Nephron (organoid): ENCODE measurements at regions not wholly inside any gene's neighbourhood (a gene's known extent, or its start where the extent isn't known, plus 50 kb on each side); places are given as distances from the start of the nearest gene placed in this dataset.
"Not testable (repeated sequence)": the region's sequence is repeated elsewhere in the genome, so short reads cannot be mapped to it uniquely, and the experiment has no call there.

Experiments used
- H3K27ac Mint-ChIP-seq, 3 experiments: 2 replicates each; pipeline ENCODE4 v1.8.0; 2020; ENCODE audit warnings: mixed read lengths in 3 of 3, mild to moderate bottlenecking in 2 of 3, moderate library complexity in 1 of 3
- H3K27me3 Mint-ChIP-seq: 2 replicates; pipeline ENCODE4 v1.8.0; 2021; ENCODE audit warnings: low read depth, mild to moderate bottlenecking, moderate library complexity, mixed read lengths
- H3K36me3 Mint-ChIP-seq: 2 replicates; pipeline ENCODE4 v1.8.0; 2020; ENCODE audit warnings: low read depth, mixed read lengths
- H3K4me1 Mint-ChIP-seq: 2 replicates; pipeline ENCODE4 v1.8.0; 2020; ENCODE audit warnings: mixed read lengths
- H3K4me3 Mint-ChIP-seq, 3 experiments: 2 replicates each; pipeline ENCODE4 v1.8.0; 2020; ENCODE audit warnings: mild to moderate bottlenecking in 3 of 3, mixed read lengths in 3 of 3, moderate library complexity in 2 of 3
- H3K9me3 Mint-ChIP-seq: 2 replicates; pipeline ENCODE4 v1.8.0; 2020; ENCODE audit warnings: mixed read lengths
- CTCF ChIP-seq, 3 experiments: fragments of 200-600 bp; sonication (generic); IDR thresholded peaks; one replicate each; pipeline ENCODE4 v1.5.0; 2021; ENCODE audit warnings: antibody characterized with exemption in 3 of 3; ENCODE audit not compliant: unreplicated experiment in 3 of 3

- Mint-ChIP-seq H3K4me3 (no peak overlapping the region), H3K27ac (no peak overlapping the region), H3K36me3 (no peaks in the 10 kb centered on the region), H3K9me3 (no peaks in the 10 kb centered on the region), H3K27me3 (peaks cover 10% of the 10 kb centered on the region), H3K4me1 (no peaks in the 10 kb centered on the region)
- TF ChIP-seq CTCF (IDR thresholded peaks at IDR 0.05; ENCODE audit: unreplicated experiment in 3 of 3) = no peak
These were observed 79.4 kb upstream of the PROKR2 start for GRCh38 chr20:5395932-5396727.

DNA sequence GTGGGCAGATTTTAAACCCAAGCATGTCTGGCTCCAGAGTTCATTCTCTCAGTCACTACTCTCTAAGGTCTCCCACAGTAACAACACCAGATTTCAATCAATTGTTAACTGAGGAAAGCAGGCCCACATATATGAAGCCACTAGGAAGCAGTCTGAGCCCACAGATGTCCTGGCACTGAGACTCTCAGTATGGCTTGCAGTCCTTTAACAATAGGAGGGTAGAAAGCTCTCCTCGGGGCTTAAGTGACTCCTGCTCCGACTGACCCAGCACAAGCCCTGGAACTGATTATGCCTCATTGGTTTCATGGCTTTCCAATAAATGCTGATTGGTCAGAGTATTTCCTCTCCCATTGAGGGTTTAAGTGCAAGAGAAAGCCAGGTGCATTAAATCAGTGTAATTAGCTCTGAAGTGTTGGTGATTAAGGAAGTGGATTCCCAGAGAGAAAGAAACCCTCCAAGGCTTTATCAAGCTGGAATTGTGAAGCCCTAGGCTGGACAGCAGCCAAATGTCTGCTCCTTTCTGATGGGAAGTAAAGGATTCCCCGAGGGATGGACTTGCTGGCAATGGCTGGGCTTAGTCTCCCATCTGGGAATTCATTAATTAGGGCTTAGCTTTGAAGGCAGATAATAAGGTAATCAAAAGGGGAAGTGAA is 76.6 kb upstream of the PROKR2 start:
- Mint-ChIP-seq H3K4me3 (no peak overlapping the region), H3K4me1 (no peaks in the 10 kb centered on the region), H3K27me3 (peaks cover 15% of the 10 kb centered on the region), H3K36me3 (no peaks in the 10 kb centered on the region), H3K27ac (no peak overlapping the region), H3K9me3 (no peaks in the 10 kb centered on the region)
- TF ChIP-seq CTCF (IDR thresholded peaks at IDR 0.05; ENCODE audit: unreplicated experiment in 3 of 3) = no peak

DNA sequence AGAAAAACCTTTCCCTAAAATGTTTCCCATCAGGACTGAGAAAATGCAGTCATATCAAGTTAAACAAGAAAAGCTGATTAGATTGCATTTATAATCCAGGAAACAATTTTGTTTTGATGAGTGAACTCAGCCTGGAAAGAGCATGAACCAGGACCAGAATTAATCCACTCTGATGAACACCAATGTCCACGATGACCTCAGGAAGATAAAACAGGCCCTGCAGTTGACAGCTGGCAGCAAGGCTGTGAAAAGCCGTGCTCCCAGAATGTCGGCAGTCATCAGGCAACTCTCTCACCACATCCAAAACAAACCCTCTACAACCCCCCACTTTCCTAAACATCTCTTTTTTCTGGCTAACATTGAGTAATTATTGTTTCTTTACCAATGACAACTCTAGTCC is 74.0 kb upstream of the PROKR2 start:
- Mint-ChIP-seq H3K4me3 (no peak overlapping the region), H3K9me3 (no peaks in the 10 kb centered on the region), H3K27me3 (peaks cover 15% of the 10 kb centered on the region), H3K27ac (no peak overlapping the region), H3K36me3 (no peaks in the 10 kb centered on the region), H3K4me1 (no peaks in the 10 kb centered on the region)
- no peak for TF ChIP-seq CTCF (IDR thresholded peaks at IDR 0.05; ENCODE audit: unreplicated experiment in 3 of 3)

GRCh38 chr20:5386846-5387245 is 70.1 kb upstream of the PROKR2 start:
- peaks cover 13% of the 10 kb centered on the region for H3K27me3 Mint-ChIP-seq
- H3K4me1 Mint-ChIP-seq, H3K4me3 Mint-ChIP-seq, H3K9me3 Mint-ChIP-seq, H3K36me3 Mint-ChIP-seq, H3K27ac Mint-ChIP-seq: not testable (repeated sequence)

- H3K36me3 Mint-ChIP-seq, H3K27me3 Mint-ChIP-seq, H3K4me1 Mint-ChIP-seq, H3K9me3 Mint-ChIP-seq, H3K27ac Mint-ChIP-seq, H3K4me3 Mint-ChIP-seq: not testable (repeated sequence)
These were observed 64.8 kb upstream of the PROKR2 start for GRCh38 chr20:5381527-5381926.

DNA sequence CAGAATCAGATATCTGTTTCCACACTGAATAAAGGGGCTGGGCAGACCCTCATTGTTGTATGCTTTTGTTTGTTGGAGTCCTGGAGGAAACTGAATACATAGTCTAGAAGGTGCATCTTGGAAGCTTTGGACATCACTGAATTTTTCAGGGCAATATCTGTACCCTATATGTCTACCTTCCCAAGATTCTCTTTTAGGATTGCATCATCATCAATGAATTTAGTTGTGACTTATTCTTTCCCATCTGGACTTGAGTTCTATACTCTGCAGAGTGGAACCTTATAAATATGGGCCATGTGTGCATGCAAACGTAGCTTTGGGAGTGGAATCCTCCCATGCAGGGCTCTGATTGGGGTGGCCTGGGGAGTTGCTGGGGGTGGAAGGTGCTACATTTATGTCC is 60.7 kb upstream of the PROKR2 start:
- H3K9me3 Mint-ChIP-seq = no peaks in the 10 kb centered on the region
- H3K4me3 Mint-ChIP-seq = no peak overlapping the region
- H3K27ac Mint-ChIP-seq = no peak overlapping the region
- no peaks in the 10 kb centered on the region for H3K36me3 Mint-ChIP-seq
- H3K4me1 Mint-ChIP-seq = no peaks in the 10 kb centered on the region
- no peak for TF ChIP-seq CTCF (IDR thresholded peaks at IDR 0.05; ENCODE audit: unreplicated experiment in 3 of 3)
- peaks cover 5% of the 10 kb centered on the region for H3K27me3 Mint-ChIP-seq

DNA sequence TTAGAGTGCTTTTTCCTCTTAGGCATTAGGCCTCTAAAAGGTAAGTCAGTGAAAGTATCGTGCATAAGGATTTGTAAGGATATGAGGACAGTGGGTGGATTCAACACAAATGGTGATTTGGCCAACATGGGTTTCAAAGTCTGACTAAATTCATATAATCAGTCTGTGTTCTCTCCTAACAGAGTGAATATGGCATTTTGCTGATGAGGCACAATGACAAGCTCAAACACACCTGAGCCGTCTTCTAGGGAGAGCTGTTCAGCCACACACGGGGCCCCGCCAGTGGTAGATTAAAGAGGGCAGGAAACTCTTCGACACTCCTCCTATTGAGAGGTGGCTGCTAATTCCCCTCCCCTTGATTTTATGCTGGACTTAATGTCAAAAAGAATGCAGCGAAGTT is 59.5 kb upstream of the PROKR2 start:
- no peak for TF ChIP-seq CTCF (IDR thresholded peaks at IDR 0.05; ENCODE audit: unreplicated experiment in 3 of 3)

More for the DNA sequence above, 59.5 kb upstream of the PROKR2 start:
- no peaks in the 10 kb centered on the region for H3K4me1 Mint-ChIP-seq
- H3K36me3 Mint-ChIP-seq = no peaks in the 10 kb centered on the region
- H3K27ac Mint-ChIP-seq = no peak overlapping the region
- peaks cover 5% of the 10 kb centered on the region for H3K27me3 Mint-ChIP-seq
- H3K4me3 Mint-ChIP-seq = no peak overlapping the region
- H3K9me3 Mint-ChIP-seq = no peaks in the 10 kb centered on the region
